Stomach (tissue), 4 donors: ENCODE measurements at regions not wholly inside any gene's neighbourhood (a gene's known extent, or its start where the extent isn't known, plus 50 kb on each side); places are given as distances from the start of the nearest gene placed in this dataset.
"Not testable (repeated sequence)": the region's sequence is repeated elsewhere in the genome, so short reads cannot be mapped to it uniquely, and the experiment has no call there.

ENCODE experiments used
- CTCF ChIP-seq, 7 experiments: fragments of 450-650 bp in 4 of 7; fragments of 200-600 bp in 3 of 7; sonication (generic) in 3 of 7; IDR thresholded peaks; one replicate each; pipeline ENCODE4 v1.5.1; 2016 to 2019; ENCODE audit warnings: antibody characterized with exemption in 7 of 7, control low read depth in 2 of 7, mild to moderate bottlenecking in 1 of 7
- POLR2A ChIP-seq, 4 donors: fragments of 450-650 bp; IDR thresholded peaks; one replicate each; pipeline ENCODE4 v1.6.1; 2016; ENCODE audit warnings: antibody characterized with exemption in 4 of 4, control low read depth in 2 of 4, mild to moderate bottlenecking in 1 of 4, moderate library complexity in 1 of 4

GRCh38 chrX:41974677-41975076 lies 51.3 kb upstream of the CASK start:
- TF ChIP-seq CTCF, POLR2A (IDR thresholded peaks at IDR 0.05): not testable (repeated sequence)
